ENCODE measurements at regions not wholly inside any gene's neighbourhood (a gene's known extent, or its start where the extent isn't known, plus 50 kb on each side); places are given as distances from the start of the nearest gene placed in this dataset.
"Not testable (repeated sequence)": the region's sequence is repeated elsewhere in the genome, so short reads cannot be mapped to it uniquely, and the experiment has no call there.

- peak; percentile 64 for DNase-seq (ENCODE audit: low read depth)
Measured at GRCh38 chr3:55296030-55296429, 191.1 kb downstream of the WNT5A start.

- DNase-seq (ENCODE audit: low read depth) = no peak
Measured at GRCh38 chr3:55294557-55294956, 192.5 kb downstream of the WNT5A start.

GRCh38 chr3:55292360-55292759, 194.7 kb downstream of the WNT5A start:
- DNase-seq (ENCODE audit: low read depth) = no peak

GRCh38 chr3:55288657-55289056, 198.4 kb downstream of the WNT5A start:
- no peak for DNase-seq (ENCODE audit: low read depth)

- DNase-seq (ENCODE audit: low read depth) = no peak
Measured at GRCh38 chr3:55286693-55287092, 200.4 kb downstream of the WNT5A start.

GRCh38 chr3:55285156-55285555, 201.9 kb downstream of the WNT5A start:
- no peak for DNase-seq (ENCODE audit: low read depth)

- DNase-seq (ENCODE audit: low read depth) = no peak
Measured at GRCh38 chr3:55283441-55283925, 203.6 kb downstream of the WNT5A start.

- DNase-seq (ENCODE audit: low read depth) = no peak
Measured at GRCh38 chr3:55282994-55283393, 204.1 kb downstream of the WNT5A start.

GRCh38 chr3:55272031-55272645, 215.0 kb downstream of the WNT5A start:
- DNase-seq (ENCODE audit: low read depth) = no peak

GRCh38 chr3:55271549-55271948, 215.6 kb downstream of the WNT5A start:
- no peak for DNase-seq (ENCODE audit: low read depth)

GRCh38 chr3:55270976-55271375, 216.1 kb downstream of the WNT5A start:
- DNase-seq (ENCODE audit: low read depth) = no peak

GRCh38 chr3:55269636-55270035, 217.5 kb downstream of the WNT5A start:
- DNase-seq (ENCODE audit: low read depth) = no peak

GRCh38 chr3:55269096-55269495, 218.0 kb downstream of the WNT5A start:
- no peak for DNase-seq (ENCODE audit: low read depth)

GRCh38 chr3:55267206-55267930, 219.7 kb downstream of the WNT5A start:
- no peak for DNase-seq (ENCODE audit: low read depth)

GRCh38 chr3:55264919-55265318, 222.2 kb downstream of the WNT5A start:
- DNase-seq (ENCODE audit: low read depth) = no peak

GRCh38 chr3:55252921-55253320, 234.2 kb downstream of the WNT5A start:
- no peak for DNase-seq (ENCODE audit: low read depth)

- not testable (repeated sequence) for DNase-seq (ENCODE audit: low read depth)
Measured at GRCh38 chr3:55249156-55249555, 237.9 kb downstream of the WNT5A start.

- DNase-seq (ENCODE audit: low read depth) = no peak
Measured at GRCh38 chr3:55247666-55248065, 239.4 kb downstream of the WNT5A start.

- peak; percentile 6 for DNase-seq (ENCODE audit: low read depth)
Measured at GRCh38 chr3:55246033-55246432, 241.1 kb downstream of the WNT5A start.

GRCh38 chr3:55245351-55245750, 241.8 kb downstream of the WNT5A start:
- no peak for DNase-seq (ENCODE audit: low read depth)

- DNase-seq (ENCODE audit: low read depth) = no peak
Measured at GRCh38 chr3:55244247-55244646, 242.9 kb downstream of the WNT5A start.

- DNase-seq (ENCODE audit: low read depth) = no peak
Measured at GRCh38 chr3:55243678-55244077, 243.4 kb downstream of the WNT5A start.

- no peak for DNase-seq (ENCODE audit: low read depth)
Measured at GRCh38 chr3:55242921-55243320, 244.2 kb downstream of the WNT5A start.

GRCh38 chr3:55241098-55241497, 246.0 kb downstream of the WNT5A start:
- no peak for DNase-seq (ENCODE audit: low read depth)
